ENCODE measurements at regions not wholly inside any gene's neighbourhood (a gene's known extent, or its start where the extent isn't known, plus 50 kb on each side); places are given as distances from the start of the nearest gene placed in this dataset.
A peak's percentile ranks its signal among the peaks of the same experiment; 100 is the strongest.

DNA sequence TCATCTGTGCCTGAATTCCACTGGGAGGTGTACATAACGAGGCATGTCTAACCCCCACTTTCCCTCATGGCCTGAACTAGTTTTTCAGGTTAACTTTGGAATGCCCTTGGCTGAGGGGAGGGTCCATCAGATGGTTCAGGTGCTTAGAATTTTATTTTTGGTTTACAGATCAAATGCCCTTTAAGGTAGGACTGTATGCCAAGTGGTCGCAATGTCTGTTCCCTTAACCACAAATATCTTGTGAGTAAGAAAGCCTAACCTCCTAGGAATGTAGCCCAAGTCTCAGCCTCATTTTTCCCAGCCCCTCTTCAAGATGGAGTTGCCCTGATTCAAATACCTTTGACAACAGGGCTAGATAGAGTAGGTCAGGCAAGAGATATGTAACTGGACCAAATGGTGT is 78.4 kb downstream of the RNASET2 start:
- Histone ChIP-seq H3K4me1 (ENCODE audit: control insufficient read depth in 1 of 2, insufficient read depth in 2 of 2, low read length in 2 of 2) (no peaks in the 10 kb centered on the region), H3K36me3 (ENCODE audit: control insufficient read depth in 1 of 2, insufficient read depth in 2 of 2, low read length in 1 of 2) (no peaks in the 10 kb centered on the region), H3K9me3 (ENCODE audit: control insufficient read depth, low read length) (no peaks in the 10 kb centered on the region), H3K27me3 (ENCODE audit: control insufficient read depth in 1 of 2, insufficient read depth in 2 of 2, low read length in 1 of 2) (no peaks in the 10 kb centered on the region), H3K4me3 (ENCODE audit: low read length in 2 of 2) (no peak overlapping the region), H3K27ac (ENCODE audit: low read depth in 1 of 2, low read length in 2 of 2) (no peak overlapping the region)
- intact Hi-C loops (cut with DNase I): no loop called here
- no peak for DNase-seq
- WGBS, 2 donors: 75 to 77% methylated on average over 2 of the region's 2 CpGs
- no peak for ATAC-seq (ENCODE audit: low FRiP score)

DNA sequence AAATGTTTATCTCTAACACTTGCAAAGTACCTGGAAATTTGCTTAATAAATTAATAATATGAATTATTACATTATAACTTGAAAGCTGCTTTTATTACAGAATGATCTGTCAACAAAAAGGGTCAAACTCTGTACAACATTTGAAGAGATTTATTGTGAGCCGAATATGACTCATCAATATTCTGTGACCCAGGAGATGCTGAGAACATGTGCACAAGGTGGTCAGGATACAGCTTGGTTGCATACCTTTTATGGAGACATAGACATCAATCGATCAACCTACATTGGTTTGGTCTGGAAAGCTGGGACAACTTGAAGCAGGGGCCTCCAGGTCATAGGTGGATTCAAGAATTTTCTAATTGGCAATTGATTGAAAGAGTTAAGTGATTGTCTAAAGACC is 79.0 kb downstream of the RNASET2 start:
- ATAC-seq (ENCODE audit: low FRiP score) (no peak), DNase-seq (no peak)
- Histone ChIP-seq H3K27me3 (ENCODE audit: control insufficient read depth in 1 of 2, insufficient read depth in 2 of 2, low read length in 1 of 2) (no peaks in the 10 kb centered on the region), H3K27ac (ENCODE audit: low read depth in 1 of 2, low read length in 2 of 2) (no peak overlapping the region), H3K4me1 (ENCODE audit: control insufficient read depth in 1 of 2, insufficient read depth in 2 of 2, low read length in 2 of 2) (no peaks in the 10 kb centered on the region), H3K9me3 (ENCODE audit: control insufficient read depth, low read length) (no peaks in the 10 kb centered on the region), H3K4me3 (ENCODE audit: low read length in 2 of 2) (no peak overlapping the region), H3K36me3 (ENCODE audit: control insufficient read depth in 1 of 2, insufficient read depth in 2 of 2, low read length in 1 of 2) (no peaks in the 10 kb centered on the region)
- intact Hi-C loops (cut with DNase I): no loop called here
- 93 to 96% methylated on average over 2 of the region's 2 CpGs for WGBS, 2 donors

DNA sequence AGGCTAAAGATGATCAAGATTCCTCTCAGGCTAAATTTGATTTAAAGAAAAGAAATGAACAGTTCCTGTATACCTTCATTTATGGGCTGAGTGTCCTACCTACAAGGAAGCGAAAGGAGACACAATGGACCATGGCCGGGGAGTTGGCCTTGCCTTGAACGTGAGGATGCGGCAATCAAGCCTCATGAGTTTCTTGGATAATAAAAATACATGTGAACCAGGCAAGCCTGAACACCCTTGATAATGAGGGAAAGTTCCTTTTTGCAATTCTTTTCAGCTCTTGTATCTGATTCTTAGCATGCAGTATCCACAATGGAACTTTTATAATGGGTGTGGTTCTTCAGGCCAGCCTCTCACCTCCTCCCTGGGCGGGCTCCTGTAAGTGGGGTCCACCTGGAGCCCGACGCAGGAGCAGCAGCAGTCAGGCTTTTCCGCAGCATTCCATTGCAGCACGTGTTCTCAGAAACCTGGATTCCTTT is 83.8 kb downstream of the RNASET2 start:
- DNase-seq: no peak
- no peaks in the 10 kb centered on the region for H3K9me3 ChIP-seq (ENCODE audit: control insufficient read depth, low read length)
- no peaks in the 10 kb centered on the region for H3K27me3 ChIP-seq (ENCODE audit: control insufficient read depth in 1 of 2, insufficient read depth in 2 of 2, low read length in 1 of 2)
- no peaks in the 10 kb centered on the region for H3K4me1 ChIP-seq (ENCODE audit: control insufficient read depth in 1 of 2, insufficient read depth in 2 of 2, low read length in 2 of 2)
- ATAC-seq (ENCODE audit: low FRiP score): no peak
- H3K4me3 ChIP-seq (ENCODE audit: low read length in 2 of 2): no peak overlapping the region
- intact Hi-C loops (cut with DNase I): no loop called here
- H3K27ac ChIP-seq (ENCODE audit: low read depth in 1 of 2, low read length in 2 of 2): no peak overlapping the region
- WGBS, 2 donors: 40 to 43% methylated on average over 9 of the region's 9 CpGs
- no peaks in the 10 kb centered on the region for H3K36me3 ChIP-seq (ENCODE audit: control insufficient read depth in 1 of 2, insufficient read depth in 2 of 2, low read length in 1 of 2)

DNA sequence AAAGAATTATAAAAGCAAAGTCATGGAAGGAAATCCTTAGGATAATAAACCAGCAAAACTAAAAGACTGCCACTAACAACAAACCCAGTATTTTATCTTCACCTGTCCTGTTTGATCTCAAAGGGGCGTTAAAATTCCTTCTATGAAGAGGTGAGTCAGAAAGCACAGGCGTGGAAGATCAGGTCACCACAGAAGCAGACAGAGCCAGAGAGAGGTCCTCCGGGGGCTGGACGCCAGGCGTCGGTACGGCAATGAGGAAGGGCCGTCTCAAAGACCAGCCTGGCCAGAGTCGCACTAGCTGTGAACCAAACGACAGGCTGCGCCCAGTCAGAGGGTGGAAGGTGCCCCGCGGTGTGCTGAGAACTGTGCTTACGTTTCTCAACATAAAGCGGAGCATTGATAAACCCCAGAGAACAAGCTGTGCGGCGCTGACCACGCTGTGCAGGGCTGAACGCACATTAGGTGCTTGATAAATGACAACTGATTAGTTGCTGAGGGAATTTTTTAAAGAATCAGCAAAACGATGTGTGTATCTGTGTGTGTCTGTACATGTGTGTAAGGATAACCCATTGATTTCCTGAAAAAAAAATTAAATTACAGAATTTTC is 85.6 kb downstream of the RNASET2 start:
- 82 to 86% methylated on average over 20 of the region's 20 CpGs for WGBS, 2 donors
- Histone ChIP-seq H3K36me3 (ENCODE audit: control insufficient read depth in 1 of 2, insufficient read depth in 2 of 2, low read length in 1 of 2) (no peaks in the 10 kb centered on the region), H3K9me3 (ENCODE audit: control insufficient read depth, low read length) (no peaks in the 10 kb centered on the region), H3K4me3 (ENCODE audit: low read length in 2 of 2) (no peak overlapping the region), H3K27me3 (ENCODE audit: control insufficient read depth in 1 of 2, insufficient read depth in 2 of 2, low read length in 1 of 2) (no peaks in the 10 kb centered on the region), H3K27ac (ENCODE audit: low read depth in 1 of 2, low read length in 2 of 2) (no peak overlapping the region), H3K4me1 (ENCODE audit: control insufficient read depth in 1 of 2, insufficient read depth in 2 of 2, low read length in 2 of 2) (no peaks in the 10 kb centered on the region)
- ATAC-seq (ENCODE audit: low FRiP score) (no peak), DNase-seq (no peak)
- intact Hi-C loops (cut with DNase I): no loop called here

DNA sequence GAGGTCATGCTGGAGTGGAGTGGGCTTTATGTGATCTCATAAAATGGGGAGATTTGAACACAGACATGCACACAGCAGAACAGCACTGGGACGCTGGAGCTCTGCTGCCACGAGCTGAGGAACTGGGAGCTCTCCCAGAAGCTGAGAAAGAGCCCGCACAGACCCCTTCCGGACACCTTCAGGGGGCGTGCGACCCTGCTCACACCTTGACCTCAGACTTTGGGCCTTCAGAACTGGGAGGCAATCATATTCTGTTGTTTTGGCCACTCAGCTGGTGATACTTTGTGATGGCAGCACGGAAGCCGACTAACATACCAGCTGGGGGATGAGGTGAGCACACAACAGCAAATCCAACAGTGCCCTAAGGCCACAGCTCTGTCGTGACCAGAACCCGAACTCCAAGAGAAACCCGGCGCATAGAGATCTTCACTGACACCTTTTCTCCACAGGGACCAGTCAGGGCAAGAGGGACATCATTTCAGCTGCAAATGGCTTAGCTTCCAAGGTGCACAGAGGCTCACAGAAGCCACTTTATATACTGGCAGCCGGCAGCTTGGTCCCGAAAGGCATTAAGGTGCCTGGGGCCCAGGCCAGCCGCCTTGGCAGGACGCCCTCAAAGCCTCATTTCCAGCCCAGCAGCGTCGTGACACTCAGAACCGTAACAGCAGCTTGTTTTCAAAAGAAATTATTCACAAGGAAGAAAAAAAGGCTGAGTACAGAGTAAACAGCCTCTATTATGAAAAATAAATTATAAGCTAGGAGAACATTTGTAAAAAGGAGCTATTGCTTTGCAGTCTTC is 89.3 kb downstream of the RNASET2 start:
- intact Hi-C loops (cut with DNase I): no loop called here
- Histone ChIP-seq H3K4me1 (ENCODE audit: control insufficient read depth in 1 of 2, insufficient read depth in 2 of 2, low read length in 2 of 2) (no peaks in the 10 kb centered on the region), H3K27ac (ENCODE audit: low read depth in 1 of 2, low read length in 2 of 2) (no peak overlapping the region), H3K9me3 (ENCODE audit: control insufficient read depth, low read length) (no peaks in the 10 kb centered on the region), H3K4me3 (ENCODE audit: low read length in 2 of 2) (no peak overlapping the region), H3K27me3 (ENCODE audit: control insufficient read depth in 1 of 2, insufficient read depth in 2 of 2, low read length in 1 of 2) (no peaks in the 10 kb centered on the region), H3K36me3 (ENCODE audit: control insufficient read depth in 1 of 2, insufficient read depth in 2 of 2, low read length in 1 of 2) (no peaks in the 10 kb centered on the region)
- ATAC-seq (ENCODE audit: low FRiP score) (no peak), DNase-seq (no peak)
- WGBS, 2 donors: 68 to 70% methylated on average over 19 of the region's 19 CpGs

DNA sequence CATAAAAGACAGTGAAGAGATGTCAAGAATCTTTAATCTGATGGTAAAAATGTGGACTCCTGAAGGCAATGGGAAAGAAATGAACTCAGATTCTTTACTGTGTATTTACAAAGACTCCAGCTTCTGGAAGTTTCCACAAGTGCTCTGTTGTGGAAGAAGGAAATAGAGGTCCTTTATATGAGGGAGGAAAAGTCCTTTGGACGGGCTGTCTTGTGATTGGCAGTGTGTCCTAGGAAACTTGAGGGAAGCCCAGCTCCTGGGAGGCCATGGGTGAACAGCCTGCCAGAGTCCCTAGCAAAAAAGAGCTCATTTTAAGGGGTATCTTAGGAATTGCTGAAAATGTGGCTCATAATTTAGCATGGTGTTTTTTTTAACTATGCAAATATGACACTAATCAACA is 92.0 kb downstream of the RNASET2 start:
- H3K9me3 ChIP-seq (ENCODE audit: control insufficient read depth, low read length): no peaks in the 10 kb centered on the region
- 43 to 64% methylated on average over 1 of the region's 1 CpG for WGBS, 2 donors

DNA sequence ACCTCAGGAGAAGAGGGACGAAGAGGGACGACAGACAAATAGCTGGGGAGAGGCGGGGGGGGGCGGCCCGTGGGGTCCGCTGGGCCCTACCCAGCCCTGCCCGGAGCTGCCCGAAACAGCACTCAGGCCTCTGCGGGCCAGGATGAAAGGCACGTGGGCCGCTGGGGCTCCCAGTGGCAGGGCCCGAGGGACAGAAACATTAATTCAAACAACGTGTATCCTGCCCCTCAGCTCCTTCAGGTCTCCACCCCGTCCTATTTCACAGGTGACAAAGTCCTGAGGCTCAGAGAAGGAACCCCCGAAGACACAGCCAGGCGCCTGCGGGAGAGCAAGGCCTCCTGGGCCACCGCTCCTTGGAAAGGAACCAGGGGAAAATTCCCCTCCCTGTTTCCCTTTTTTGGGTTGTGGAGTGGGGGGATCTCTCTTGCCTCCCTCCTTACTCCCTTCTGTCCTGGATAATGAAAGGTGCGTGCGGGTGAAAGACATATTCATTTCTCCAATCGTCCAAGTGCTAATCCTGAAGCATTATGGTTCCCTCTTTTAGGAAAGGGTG is 93.3 kb downstream of the RNASET2 start:
- intact Hi-C loops (cut with DNase I): no loop called here
- ATAC-seq (ENCODE audit: low FRiP score): peak; percentile 53
- Histone ChIP-seq H3K4me3 (ENCODE audit: low read length in 2 of 2) (peak overlapping the region; percentile 57 to 92), H3K27me3 (ENCODE audit: control insufficient read depth in 1 of 2, insufficient read depth in 2 of 2, low read length in 1 of 2) (no peaks in the 10 kb centered on the region), H3K27ac (ENCODE audit: low read depth in 1 of 2, low read length in 2 of 2) (no peak overlapping the region), H3K9me3 (ENCODE audit: control insufficient read depth, low read length) (peaks cover 1% of the 10 kb centered on the region), H3K36me3 (ENCODE audit: control insufficient read depth in 1 of 2, insufficient read depth in 2 of 2, low read length in 1 of 2) (no peaks in the 10 kb centered on the region), H3K4me1 (ENCODE audit: control insufficient read depth in 1 of 2, insufficient read depth in 2 of 2, low read length in 2 of 2) (no peaks in the 10 kb centered on the region)
- DNase-seq: no peak
- WGBS, 2 donors: 31 to 33% methylated on average over 17 to 21 of the region's 21 CpGs

More for the DNA sequence above, 92.0 kb downstream of the RNASET2 start:
- Histone ChIP-seq H3K4me3 (ENCODE audit: low read length in 2 of 2) (no peak overlapping the region), H3K4me1 (ENCODE audit: control insufficient read depth in 1 of 2, insufficient read depth in 2 of 2, low read length in 2 of 2) (no peaks in the 10 kb centered on the region), H3K36me3 (ENCODE audit: control insufficient read depth in 1 of 2, insufficient read depth in 2 of 2, low read length in 1 of 2) (no peaks in the 10 kb centered on the region), H3K27me3 (ENCODE audit: control insufficient read depth in 1 of 2, insufficient read depth in 2 of 2, low read length in 1 of 2) (no peaks in the 10 kb centered on the region), H3K27ac (ENCODE audit: low read depth in 1 of 2, low read length in 2 of 2) (no peak overlapping the region)
- DNase-seq (no peak), ATAC-seq (ENCODE audit: low FRiP score) (no peak)
- intact Hi-C loops (cut with DNase I): no loop called here

DNA sequence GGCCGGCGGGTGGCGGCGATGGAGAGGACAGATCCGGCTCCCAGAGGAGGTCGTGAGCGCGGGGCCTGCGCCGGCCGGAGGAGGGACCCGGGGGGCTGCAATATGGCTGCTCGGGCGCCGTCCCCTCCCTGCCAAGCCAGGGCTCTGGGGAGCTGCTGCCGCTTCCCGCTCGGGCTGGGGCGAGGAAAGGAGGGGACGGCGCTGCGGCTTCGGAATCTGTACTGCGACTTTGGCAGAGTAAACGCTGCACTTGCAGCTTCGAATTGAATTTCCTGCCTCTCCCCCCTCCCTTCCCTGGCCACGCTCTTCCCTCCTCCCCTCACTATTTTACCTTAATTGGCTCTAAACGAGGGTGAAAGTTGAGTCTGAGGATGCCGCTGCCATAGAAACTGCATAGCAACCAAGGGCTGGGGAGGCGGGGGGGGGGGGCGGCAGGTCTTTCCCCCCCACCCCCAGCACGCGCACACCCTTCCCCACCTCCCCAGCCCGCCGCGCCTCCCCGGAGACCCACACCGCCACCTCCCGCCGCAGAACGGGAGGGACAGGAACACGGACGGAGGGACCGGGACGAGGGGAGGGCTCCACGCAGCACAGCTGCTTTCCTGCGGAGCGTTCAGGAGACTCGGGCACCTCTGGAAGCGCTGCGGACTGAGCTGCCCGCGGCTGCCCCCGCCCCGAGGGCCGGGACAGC is 93.9 kb downstream of the RNASET2 start:
- DNase-seq: no peak
- Histone ChIP-seq H3K9me3 (ENCODE audit: control insufficient read depth, low read length) (peaks cover 1% of the 10 kb centered on the region), H3K27me3 (ENCODE audit: control insufficient read depth in 1 of 2, insufficient read depth in 2 of 2, low read length in 1 of 2) (no peaks in the 10 kb centered on the region), H3K36me3 (ENCODE audit: control insufficient read depth in 1 of 2, insufficient read depth in 2 of 2, low read length in 1 of 2) (no peaks in the 10 kb centered on the region), H3K27ac (ENCODE audit: low read depth in 1 of 2, low read length in 2 of 2) (no peak overlapping the region), H3K4me3 (ENCODE audit: low read length in 2 of 2) (peak overlapping the region; percentile 57 to 92), H3K4me1 (ENCODE audit: control insufficient read depth in 1 of 2, insufficient read depth in 2 of 2, low read length in 2 of 2) (no peaks in the 10 kb centered on the region)
- ATAC-seq (ENCODE audit: low FRiP score): peak; percentile 63
- 0% methylated on average over 32 to 56 of the region's 56 CpGs for WGBS, 2 donors
- intact Hi-C loops (cut with DNase I): no loop called here

Data from aorta (tissue), 5 donors.